H1 (cell line): ENCODE measurements at regions not wholly inside any gene's neighbourhood (a gene's known extent, or its start where the extent isn't known, plus 50 kb on each side); places are given as distances from the start of the nearest gene placed in this dataset.

Experiments used
- CTCF ChIA-PET: fragments of 300-600 bp; sonication (Branson Sonifier 250); formaldehyde crosslinking; loops from one replicate; lab custom pipeline; 2021; ENCODE audit not compliant: partially characterized antibody; lab: Charles Lee
- POLR2A ChIA-PET: fragments of 300-600 bp; sonication (Branson Sonifier 250); formaldehyde crosslinking; loops from one replicate; lab custom pipeline; 2021; ENCODE audit warnings: inconsistent platforms; ENCODE audit not compliant: partially characterized antibody; lab: Charles Lee
- DNase-seq, 2 experiments: peaks; one replicate each; pipeline versions ENCODE4 v3.0.0 to v3.0.0-alpha.2; 2010 to 2022; ENCODE audit warnings: low spot score in 2 of 2, low read depth in 1 of 2, mixed read lengths in 1 of 2
- FAIRE-seq: peaks from 2 replicates; lab custom pipeline; 2011; peaks lifted over from hg19 to GRCh38; lab: Jason Lieb, UNC
- H2AFZ ChIP-seq: 2 replicates; pipeline ENCODE4 v1.8.1; 2012; ENCODE audit warnings: low read length, inconsistent platforms
- H2AK5ac ChIP-seq: 2 replicates; pipeline ENCODE4 v1.6.1; 2013; ENCODE audit warnings: low read depth, low read length
- H2BK120ac ChIP-seq: replicated peaks from 2 replicates; pipeline ENCODE3; 2013; ENCODE audit warnings: low read depth, low read length, inconsistent platforms
- H2BK12ac ChIP-seq: 2 replicates; pipeline ENCODE4 v1.6.1; 2013; ENCODE audit warnings: low read depth, low read length
- H2BK15ac ChIP-seq: 2 replicates; pipeline ENCODE4 v1.6.1; 2013; ENCODE audit warnings: low read length
- H2BK20ac ChIP-seq: 2 replicates; pipeline ENCODE4 v1.6.1; 2013; ENCODE audit warnings: low read length
- H2BK5ac ChIP-seq: 2 replicates; pipeline ENCODE4 v1.6.1; 2013; ENCODE audit warnings: low read depth, low read length
- H3K14ac ChIP-seq: 2 replicates; pipeline ENCODE4 v1.6.1; 2013; ENCODE audit warnings: inconsistent platforms; ENCODE audit not compliant: insufficient read length
- H3K18ac ChIP-seq: 2 replicates; pipeline ENCODE4 v1.6.1; 2013; ENCODE audit warnings: low read length; ENCODE audit errors: extremely low read depth
- H3K23ac ChIP-seq: 2 replicates; pipeline ENCODE4 v1.6.1; 2013; ENCODE audit warnings: inconsistent platforms; ENCODE audit not compliant: insufficient read length
- H3K23me2 ChIP-seq: 2 replicates; pipeline ENCODE4 v1.6.1; 2013; ENCODE audit warnings: low read depth, low read length
- H3K27ac ChIP-seq: 2 replicates; pipeline ENCODE4 v1.6.1; 2011; ENCODE audit warnings: low read depth, low read length, inconsistent platforms
- H3K27me3 ChIP-seq, 4 experiments: replicated peaks in 1 of 4; 1 replicate in 1 of 4; 2 replicates in 3 of 4; pipeline versions ENCODE4 v1.6.1 to v1.8.1; 2011 to 2013; ENCODE audit warnings: low read length in 3 of 4, mild to moderate bottlenecking in 3 of 4, inconsistent platforms in 2 of 4, mixed read lengths in 2 of 4, moderate library complexity in 1 of 4; ENCODE audit not compliant: control insufficient read depth in 3 of 4, insufficient read depth in 3 of 4; ENCODE audit errors: extremely low read depth in 1 of 4
- H3K36me3 ChIP-seq, 4 experiments: 2 replicates each; pipeline versions ENCODE4 v1.6.1 to v1.8.1; 2011 to 2013; ENCODE audit warnings: mild to moderate bottlenecking in 4 of 4, low read length in 3 of 4, moderate library complexity in 2 of 4, control low read depth in 1 of 4, inconsistent platforms in 1 of 4; ENCODE audit not compliant: insufficient read depth in 4 of 4, control insufficient read depth in 2 of 4
- H3K4ac ChIP-seq: replicated peaks from 2 replicates; pipeline ENCODE3; 2013; ENCODE audit warnings: low read length, low read depth, mixed read lengths, inconsistent platforms; ENCODE audit not compliant: insufficient read length
- H3K4me1 ChIP-seq, 4 experiments: replicated peaks in 1 of 4; 1 replicate in 1 of 4; 2 replicates in 3 of 4; pipeline versions ENCODE4 v1.6.1 to v1.8.1; 2011 to 2013; ENCODE audit warnings: low read length in 3 of 4, inconsistent platforms in 2 of 4, mixed read lengths in 1 of 4; ENCODE audit not compliant: insufficient read depth in 4 of 4, control insufficient read depth in 3 of 4
- H3K4me2 ChIP-seq, 2 experiments: 2 replicates each; pipeline versions ENCODE4 v1.6.1 to v1.8.1; 2011 to 2013; ENCODE audit warnings: low read depth in 2 of 2, low read length in 2 of 2, control low read depth in 1 of 2, inconsistent platforms in 1 of 2, mild to moderate bottlenecking in 1 of 2; ENCODE audit not compliant: insufficient read depth in 1 of 2
- H3K4me3 ChIP-seq, 4 experiments: fragments of 200-600, 300-600 bp in 1 of 4; sonication (generic), shearing (Covaris generic), sonication (Bioruptor Twin) in 1 of 4; 2 replicates each; pipeline versions ENCODE4 v1.5.1 to v1.8.1; 2011 to 2016; ENCODE audit warnings: low read length in 4 of 4, low read depth in 3 of 4, control low read depth in 2 of 4, inconsistent platforms in 2 of 4, mild to moderate bottlenecking in 2 of 4, mixed read lengths in 1 of 4, moderate library complexity in 1 of 4; ENCODE audit not compliant: insufficient read depth in 2 of 4; ENCODE audit errors: extremely low read depth in 1 of 4
- H3K56ac ChIP-seq: replicated peaks from 2 replicates; pipeline ENCODE3; 2013; ENCODE audit warnings: low read depth, mild to moderate bottlenecking, mixed read lengths, low read length, inconsistent platforms; ENCODE audit not compliant: insufficient read length
- H3K79me1 ChIP-seq: 2 replicates; pipeline ENCODE4 v1.6.1; 2013; ENCODE audit warnings: low read depth, low read length, control low read depth
- H3K79me2 ChIP-seq, 2 experiments: 2 replicates each; pipeline versions ENCODE4 v1.6.1 to v1.8.1; 2012 to 2013; ENCODE audit warnings: low read length in 2 of 2, mild to moderate bottlenecking in 2 of 2, inconsistent platforms in 1 of 2; ENCODE audit not compliant: insufficient read depth in 2 of 2, control insufficient read depth in 1 of 2
- H3K9ac ChIP-seq, 4 experiments: replicated peaks in 1 of 4; 1 replicate in 1 of 4; 2 replicates in 3 of 4; pipeline versions ENCODE4 v1.6.1 to v1.8.1; 2011 to 2013; ENCODE audit warnings: low read depth in 3 of 4, low read length in 3 of 4, control low read depth in 2 of 4, mild to moderate bottlenecking in 2 of 4, moderate library complexity in 2 of 4, inconsistent platforms in 1 of 4; ENCODE audit errors: extremely low read depth in 1 of 4
- H3K9me3 ChIP-seq, 2 experiments: 2 replicates each; pipeline versions ENCODE4 v1.6.1 to v1.8.1; 2012 to 2013; ENCODE audit warnings: mild to moderate bottlenecking in 2 of 2, moderate library complexity in 2 of 2, control low read depth in 1 of 2, inconsistent platforms in 1 of 2, low read depth in 1 of 2, low read length in 1 of 2, mixed read lengths in 1 of 2; ENCODE audit not compliant: insufficient read depth in 2 of 2
- H4K20me1 ChIP-seq, 2 experiments: replicated peaks in 1 of 2; 2 replicates each; pipeline versions ENCODE3 to v1.8.1; 2011 to 2013; ENCODE audit warnings: inconsistent platforms in 2 of 2, low read length in 2 of 2, mild to moderate bottlenecking in 1 of 2; ENCODE audit not compliant: insufficient read depth in 2 of 2, control insufficient read depth in 1 of 2
- H4K5ac ChIP-seq: 2 replicates; pipeline ENCODE4 v1.6.1; 2013; ENCODE audit warnings: low read length, low read depth, mixed read lengths, inconsistent platforms; ENCODE audit not compliant: insufficient read length
- H4K8ac ChIP-seq: 2 replicates; pipeline ENCODE4 v1.8.0; 2013; ENCODE audit warnings: mild to moderate bottlenecking, moderate library complexity, low read length, inconsistent platforms; ENCODE audit not compliant: insufficient read depth; ENCODE audit errors: extremely low read depth
- H4K91ac ChIP-seq: replicated peaks from 2 replicates; pipeline ENCODE3; 2013; ENCODE audit warnings: low read length, mixed read lengths, inconsistent platforms; ENCODE audit not compliant: insufficient read length
- CBX5 ChIP-seq: fragments of 300-800, 300-1000 bp; sonication (generic); IDR thresholded peaks from 2 replicates; pipeline ENCODE4 v1.7.1; 2016; ENCODE audit warnings: antibody characterized with exemption, low read length, low read depth
- MAFK ChIP-seq: IDR thresholded peaks from 2 replicates; pipeline ENCODE4 v1.6.1; 2012; ENCODE audit warnings: low read depth, mild to moderate bottlenecking, improper control_type of control experiment, low read length
- WGBS, 2 experiments: shearing (Covaris generic) in 1 of 2; methylation state at CpG; one replicate each; pipeline versions ENCODE4 v1.1.6 to v1.1.7; 2013 to 2015; ENCODE audit warnings: low lambda C conversion rate in 2 of 2, mixed read lengths in 2 of 2, inconsistent platforms in 1 of 2, low coverage in 1 of 2, missing lambda C conversion rate in 1 of 2; ENCODE audit not compliant: insufficient replicate concordance in 2 of 2, insufficient coverage in 1 of 2, insufficient read length in 1 of 2; ENCODE audit errors: extremely low coverage in 1 of 2, missing lambda C conversion rate in 1 of 2; 5-methylcytosine and 5-hydroxymethylcytosine counted together

- Histone ChIP-seq H3K4me1 (peaks cover 0 to 19% (median 13%) of the 10 kb centered on the region in 4 experiments; a peak in 6 of 7 replicates), H3K79me2 (peaks cover 7 to 85% of the 10 kb centered on the region in 2 experiments; a peak in 3 of 4 replicates), H3K23me2 (no peaks in the 10 kb centered on the region; the same call in 1 of the 2 replicates), H3K18ac (no peak overlapping the region), H2AFZ (no peak overlapping the region), H4K91ac (no peak overlapping the region), H2AK5ac (no peak overlapping the region), H3K4me3 (no peak overlapping the region), H3K27ac (no peak overlapping the region), H2BK120ac (no peak overlapping the region), H3K79me1 (peaks cover 5% of the 10 kb centered on the region), H4K5ac (no peak overlapping the region), H4K8ac (no peak overlapping the region; the same call in 1 of the 2 replicates), H3K56ac (no peak overlapping the region), H3K4me2 (no peak overlapping the region), H3K9ac (no peak overlapping the region), H3K14ac (no peak overlapping the region), H2BK20ac (no peak overlapping the region), H2BK5ac (no peak overlapping the region), H3K36me3 (no peaks in the 10 kb centered on the region), H3K9me3 (no peaks in the 10 kb centered on the region), H3K27me3 (no peaks in the 10 kb centered on the region), H3K4ac (no peak overlapping the region), H2BK15ac (no peak overlapping the region), H3K23ac (no peak overlapping the region), H2BK12ac (no peak overlapping the region), H4K20me1 (peaks cover 2 to 7% of the 10 kb centered on the region in 2 experiments)
- 80% methylated on average over 1 of the region's 1 CpG; no CpG with 5 or more reads in 1 of the 2 experiments for WGBS, 2 experiments
- DNase-seq (no peak), FAIRE-seq (no peak)
- TF ChIP-seq CBX5 (no peak), MAFK (no peak)
- ChIA-PET CTCF (interaction anchor here (1.0 to 7.5 kb wide), 7 partner anchors 16 to 125 kb away, joined by 3 to 35 read pairs (median 17); no protein-coding TSS in a partner anchor), POLR2A (interaction anchor here (1.4 kb wide), 1 partner anchor 9 kb away, joined by 3 read pairs; no protein-coding TSS in a partner anchor)
Observed at GRCh38 chr6:56760842-56761241, 118.2 kb upstream of the DST start.
